ENCODE measurements at regions not wholly inside any gene's neighbourhood (a gene's known extent, or its start where the extent isn't known, plus 50 kb on each side); places are given as distances from the start of the nearest gene placed in this dataset.

DNA sequence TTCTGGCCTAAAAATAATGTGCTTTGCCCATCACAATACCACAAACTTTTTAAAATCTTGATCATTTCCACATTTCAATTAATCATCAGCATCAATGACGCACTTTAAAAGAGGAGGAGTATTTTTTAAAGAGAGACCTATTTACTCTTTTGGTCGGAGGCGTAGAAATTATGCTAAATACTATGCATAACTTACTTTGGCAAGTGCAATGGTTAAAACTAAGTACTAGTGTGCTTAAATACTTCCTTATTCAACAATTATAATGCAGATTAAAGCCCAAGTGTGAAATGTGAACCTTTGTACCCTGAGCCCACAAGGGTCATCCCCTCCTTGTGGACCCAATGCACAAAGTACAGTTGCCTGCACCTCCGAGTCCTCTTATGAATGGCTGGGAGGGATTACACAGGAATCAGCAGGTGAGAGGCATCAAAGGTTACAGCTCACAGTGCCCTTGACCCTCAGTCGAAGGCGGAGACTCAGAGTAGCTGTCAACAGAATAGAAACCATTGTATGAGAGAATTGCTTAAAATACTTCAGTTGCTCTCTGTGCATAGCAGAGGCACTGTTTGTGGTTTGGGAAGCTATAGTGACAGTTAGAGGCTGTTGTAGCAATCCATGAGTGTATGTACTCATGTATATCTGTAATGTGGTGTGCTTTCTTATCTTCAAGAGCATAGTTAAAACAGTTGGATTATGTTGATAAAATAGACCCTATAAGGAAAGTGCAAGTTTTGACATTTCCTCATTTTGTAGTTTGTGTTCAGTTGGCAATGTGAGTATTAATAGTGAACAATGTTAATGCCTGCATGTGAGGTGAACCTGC lies 151.7 kb upstream of the ITGA4 start:
- TF ChIP-seq, protein P1, sequence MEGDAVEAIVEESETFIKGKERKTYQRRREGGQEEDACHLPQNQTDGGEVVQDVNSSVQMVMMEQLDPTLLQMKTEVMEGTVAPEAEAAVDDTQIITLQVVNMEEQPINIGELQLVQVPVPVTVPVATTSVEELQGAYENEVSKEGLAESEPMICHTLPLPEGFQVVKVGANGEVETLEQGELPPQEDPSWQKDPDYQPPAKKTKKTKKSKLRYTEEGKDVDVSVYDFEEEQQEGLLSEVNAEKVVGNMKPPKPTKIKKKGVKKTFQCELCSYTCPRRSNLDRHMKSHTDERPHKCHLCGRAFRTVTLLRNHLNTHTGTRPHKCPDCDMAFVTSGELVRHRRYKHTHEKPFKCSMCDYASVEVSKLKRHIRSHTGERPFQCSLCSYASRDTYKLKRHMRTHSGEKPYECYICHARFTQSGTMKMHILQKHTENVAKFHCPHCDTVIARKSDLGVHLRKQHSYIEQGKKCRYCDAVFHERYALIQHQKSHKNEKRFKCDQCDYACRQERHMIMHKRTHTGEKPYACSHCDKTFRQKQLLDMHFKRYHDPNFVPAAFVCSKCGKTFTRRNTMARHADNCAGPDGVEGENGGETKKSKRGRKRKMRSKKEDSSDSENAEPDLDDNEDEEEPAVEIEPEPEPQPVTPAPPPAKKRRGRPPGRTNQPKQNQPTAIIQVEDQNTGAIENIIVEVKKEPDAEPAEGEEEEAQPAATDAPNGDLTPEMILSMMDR (IDR thresholded peaks at IDR 0.05), result no peak
- TF ChIP-seq EP300 (IDR thresholded peaks at IDR 0.05), result no peak
